Keratinocyte (primary cell): ENCODE measurements at regions not wholly inside any gene's neighbourhood (a gene's known extent, or its start where the extent isn't known, plus 50 kb on each side); places are given as distances from the start of the nearest gene placed in this dataset.

Experiments used
- DNase-seq: peaks from one replicate; pipeline ENCODE4 v3.0.0-alpha.2; 2011; ENCODE audit warnings: low read depth, missing footprints, low spot score
- FAIRE-seq: peaks from 2 replicates; lab custom pipeline; 2011; peaks lifted over from hg19 to GRCh38; lab: Jason Lieb, UNC
- H2AFZ ChIP-seq: 2 replicates; pipeline ENCODE4 v1.6.0; 2012; ENCODE audit warnings: low read length, control low read depth, inconsistent platforms; ENCODE audit not compliant: control insufficient read depth
- H3K27ac ChIP-seq: 2 replicates; pipeline ENCODE4 v1.5.1; 2011; ENCODE audit warnings: low read length; ENCODE audit not compliant: control insufficient read depth, insufficient read depth
- H3K27me3 ChIP-seq: 3 replicates; pipeline ENCODE4 v1.6.0; 2011; ENCODE audit warnings: low read length; ENCODE audit not compliant: control insufficient read depth, insufficient read depth; ENCODE audit errors: extremely low read depth
- H3K36me3 ChIP-seq, 2 experiments: 2 replicates in 1 of 2; 3 replicates in 1 of 2; pipeline ENCODE4 v1.5.1; 2011; ENCODE audit warnings: low read length in 2 of 2, mild to moderate bottlenecking in 1 of 2; ENCODE audit not compliant: control insufficient read depth in 2 of 2, insufficient read depth in 2 of 2; ENCODE audit errors: extremely low read depth in 1 of 2
- H3K4me1 ChIP-seq: 3 replicates; pipeline ENCODE4 v1.5.1; 2011; ENCODE audit warnings: low read length; ENCODE audit not compliant: control insufficient read depth, insufficient read depth; ENCODE audit errors: extremely low read depth
- H3K4me2 ChIP-seq: 3 replicates; pipeline ENCODE4 v1.6.0; 2011; ENCODE audit warnings: low read depth, low read length; ENCODE audit not compliant: control insufficient read depth, insufficient read depth; ENCODE audit errors: extremely low read depth
- H3K4me3 ChIP-seq, 3 experiments: fragments of 200-600 bp in 1 of 3; sonication (generic) in 1 of 3; 2 replicates in 2 of 3; 3 replicates in 1 of 3; pipeline ENCODE4 v1.5.1; 2011 to 2016; ENCODE audit warnings: low read length in 3 of 3, mild to moderate bottlenecking in 3 of 3, control low read depth in 2 of 3, inconsistent platforms in 1 of 3, low read depth in 1 of 3, mixed read lengths in 1 of 3, mixed run types in 1 of 3, moderate library complexity in 1 of 3; ENCODE audit not compliant: control insufficient read depth in 2 of 3, insufficient read depth in 2 of 3; ENCODE audit errors: extremely low read depth in 1 of 3
- H3K79me2 ChIP-seq: 2 replicates; pipeline ENCODE4 v1.6.0; 2012; ENCODE audit warnings: low read length; ENCODE audit not compliant: control insufficient read depth, insufficient read depth
- H3K9ac ChIP-seq: 3 replicates; pipeline ENCODE4 v1.6.0; 2011; ENCODE audit warnings: low read length; ENCODE audit not compliant: control insufficient read depth, insufficient read depth; ENCODE audit errors: extremely low read depth
- H3K9me1 ChIP-seq: 3 replicates; pipeline ENCODE4 v1.6.0; 2011; ENCODE audit warnings: low read length; ENCODE audit not compliant: control insufficient read depth, insufficient read depth; ENCODE audit errors: extremely low read depth
- H3K9me3 ChIP-seq: 2 replicates; pipeline ENCODE4 v1.5.1; 2012; ENCODE audit warnings: low read depth, low read length; ENCODE audit not compliant: control insufficient read depth
- H4K20me1 ChIP-seq: 3 replicates; pipeline ENCODE4 v1.6.0; 2011; ENCODE audit warnings: low read length; ENCODE audit not compliant: control insufficient read depth, insufficient read depth; ENCODE audit errors: extremely low read depth
- CTCF ChIP-seq, 3 experiments: IDR thresholded peaks in 1 of 3; conservative IDR thresholded peaks in 1 of 3; optimal IDR thresholded peaks in 1 of 3; 2 replicates in 2 of 3; 3 replicates in 1 of 3; pipeline versions ENCODE3 to v1.5.1; 2011; ENCODE audit warnings: low read length in 3 of 3, mild to moderate bottlenecking in 3 of 3, moderate library complexity in 2 of 3, control low read depth in 1 of 3, inconsistent platforms in 1 of 3; ENCODE audit not compliant: insufficient read depth in 2 of 3; ENCODE audit errors: extremely low read depth in 1 of 3
- EZH2 ChIP-seq: IDR thresholded peaks from one replicate; pipeline ENCODE4 v1.6.1; 2012; ENCODE audit warnings: inconsistent platforms, mild to moderate bottlenecking, low read length, moderate library complexity
- dilution Hi-C: fragments of 300-500 bp; cut with MboI; formaldehyde crosslinking; loops from one replicate; pipeline ENCODE4 v1.7.0; 2020; ENCODE audit warnings: low sequenced_read_pairs; ENCODE audit not compliant: extremely low pct_ligation_motif_present

GRCh38 chr17:36863676-36864612 lies 73.3 kb upstream of the LHX1 start:
- Histone ChIP-seq H2AFZ (no peak overlapping the region), H3K4me3 (no peak overlapping the region)

GRCh38 chr17:36864827-36865430 lies 72.3 kb upstream of the LHX1 start:
- Histone ChIP-seq H3K9ac (no peak overlapping the region), H2AFZ (no peak overlapping the region), H4K20me1 (no peaks in the 10 kb centered on the region), H3K4me3 (no peak overlapping the region), H3K27ac (no peak overlapping the region), H3K36me3 (no peaks in the 10 kb centered on the region), H3K9me1 (no peaks in the 10 kb centered on the region), H3K4me1 (peaks cover 4% of the 10 kb centered on the region), H3K79me2 (no peaks in the 10 kb centered on the region), H3K4me2 (no peak overlapping the region), H3K9me3 (no peaks in the 10 kb centered on the region), H3K27me3 (no peaks in the 10 kb centered on the region)
- FAIRE-seq = no peak
- DNase-seq = no peak
- dilution Hi-C loops = no loop called here
- no peak for TF ChIP-seq CTCF (optimal IDR thresholded peaks at IDR 0.05 in 1 of 3, IDR thresholded peaks at IDR 0.05 in 1 of 3, conservative IDR thresholded peaks at IDR 0.05 in 1 of 3; ENCODE audit: extremely low read depth in 1 of 3, insufficient read depth in 2 of 3, low read length in 3 of 3)
- TF ChIP-seq EZH2 = no peak

More at GRCh38 chr17:36863676-36864612, 73.3 kb upstream of the LHX1 start:
- Histone ChIP-seq H3K9ac (no peak overlapping the region), H3K36me3 (no peaks in the 10 kb centered on the region), H3K4me2 (no peak overlapping the region), H3K4me1 (peaks cover 9% of the 10 kb centered on the region), H3K27me3 (no peaks in the 10 kb centered on the region), H4K20me1 (no peaks in the 10 kb centered on the region), H3K9me3 (no peaks in the 10 kb centered on the region), H3K9me1 (no peaks in the 10 kb centered on the region), H3K27ac (no peak overlapping the region), H3K79me2 (no peaks in the 10 kb centered on the region)
- dilution Hi-C loops = no loop called here
- FAIRE-seq (no peak), DNase-seq (no peak)
- TF ChIP-seq CTCF (optimal IDR thresholded peaks at IDR 0.05 in 1 of 3, IDR thresholded peaks at IDR 0.05 in 1 of 3, conservative IDR thresholded peaks at IDR 0.05 in 1 of 3; ENCODE audit: extremely low read depth in 1 of 3, insufficient read depth in 2 of 3, low read length in 3 of 3) = no peak
- no peak for TF ChIP-seq EZH2
